Large intestine (tissue), 3 donors: ENCODE measurements at regions not wholly inside any gene's neighbourhood (a gene's known extent, or its start where the extent isn't known, plus 50 kb on each side); places are given as distances from the start of the nearest gene placed in this dataset.
"Not testable (repeated sequence)": the region's sequence is repeated elsewhere in the genome, so short reads cannot be mapped to it uniquely, and the experiment has no call there.

Experiments
- DNase-seq, 2 donors: peaks; one replicate each; pipeline versions ENCODE4 v3.0.0 to v3.0.0-alpha.2; 2013
- H3K27ac ChIP-seq: one replicate; pipeline ENCODE4 v1.5.1; 2013; ENCODE audit warnings: low read length
- H3K27me3 ChIP-seq: 2 replicates; pipeline ENCODE4 v1.6.1; 2013; ENCODE audit warnings: low read length; ENCODE audit not compliant: control insufficient read depth, insufficient read depth
- H3K36me3 ChIP-seq: 2 replicates; pipeline ENCODE4 v1.6.1; 2013; ENCODE audit warnings: low read length; ENCODE audit not compliant: control insufficient read depth, insufficient read depth
- H3K4me1 ChIP-seq: one replicate; pipeline ENCODE4 v1.6.1; 2013; ENCODE audit warnings: low read length; ENCODE audit not compliant: control insufficient read depth, insufficient read depth
- H3K4me3 ChIP-seq: one replicate; pipeline ENCODE4 v1.5.1; 2013; ENCODE audit warnings: low read length
- H3K9me3 ChIP-seq: one replicate; pipeline ENCODE4 v1.6.1; 2013; ENCODE audit warnings: mild to moderate bottlenecking, low read depth, low read length, moderate library complexity; ENCODE audit not compliant: control insufficient read depth
- WGBS: methylation state at CpG from one replicate; pipeline ENCODE4 v1.1.5; 2013; ENCODE audit warnings: low lambda C conversion rate; ENCODE audit not compliant: insufficient coverage; 5-methylcytosine and 5-hydroxymethylcytosine counted together

DNA sequence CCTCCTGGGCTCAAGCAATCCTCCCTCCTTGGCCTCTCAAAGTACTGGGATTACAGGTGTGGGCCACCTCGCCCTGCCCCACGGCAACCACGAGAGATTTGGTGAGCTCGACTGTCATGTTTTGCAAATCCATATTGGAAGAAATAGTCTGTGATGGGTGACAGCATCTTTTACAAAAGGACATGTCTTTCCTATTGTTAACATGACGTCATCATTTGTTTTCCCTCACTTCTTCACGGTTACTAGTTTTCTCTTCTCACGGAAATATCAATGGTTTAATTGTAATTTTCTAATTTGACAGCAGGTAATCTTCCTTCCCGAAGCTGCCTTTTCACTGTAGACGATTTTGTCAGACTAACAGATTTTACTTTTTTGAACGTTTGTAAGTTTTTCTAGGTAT, 110.8 kb upstream of the GREM2 start:
- Histone ChIP-seq H3K36me3 (no peaks in the 10 kb centered on the region), H3K4me1 (no peaks in the 10 kb centered on the region), H3K27me3 (no peaks in the 10 kb centered on the region), H3K27ac (no peak overlapping the region), H3K9me3 (peaks cover 3% of the 10 kb centered on the region), H3K4me3 (no peak overlapping the region)
- 100% methylated on average over 4 of the region's 10 CpGs for WGBS
- DNase-seq: no peak

DNA sequence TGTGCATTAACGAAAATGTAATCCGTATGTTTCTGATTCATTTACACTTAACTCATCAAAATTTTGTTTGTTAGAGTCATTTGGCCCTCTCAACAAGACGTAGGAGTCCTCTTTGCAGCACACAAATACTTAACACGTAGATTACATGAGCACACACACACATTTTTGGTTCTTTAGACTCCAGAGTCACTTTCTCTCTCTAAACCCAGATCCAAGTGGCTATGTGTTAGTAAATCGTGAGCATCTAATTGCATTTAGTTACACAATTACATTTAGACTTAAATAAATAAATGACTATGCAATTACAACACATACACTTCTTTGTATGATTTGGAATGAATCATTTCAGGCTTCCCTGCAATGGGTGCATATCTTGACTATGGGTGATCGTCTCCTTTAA, 109.0 kb upstream of the GREM2 start:
- 67% methylated on average over 1 of the region's 6 CpGs for WGBS
- Histone ChIP-seq H3K36me3 (no peaks in the 10 kb centered on the region), H3K27ac (no peak overlapping the region), H3K9me3 (no peaks in the 10 kb centered on the region), H3K4me1 (no peaks in the 10 kb centered on the region), H3K4me3 (no peak overlapping the region), H3K27me3 (no peaks in the 10 kb centered on the region)
- DNase-seq: no peak

DNA sequence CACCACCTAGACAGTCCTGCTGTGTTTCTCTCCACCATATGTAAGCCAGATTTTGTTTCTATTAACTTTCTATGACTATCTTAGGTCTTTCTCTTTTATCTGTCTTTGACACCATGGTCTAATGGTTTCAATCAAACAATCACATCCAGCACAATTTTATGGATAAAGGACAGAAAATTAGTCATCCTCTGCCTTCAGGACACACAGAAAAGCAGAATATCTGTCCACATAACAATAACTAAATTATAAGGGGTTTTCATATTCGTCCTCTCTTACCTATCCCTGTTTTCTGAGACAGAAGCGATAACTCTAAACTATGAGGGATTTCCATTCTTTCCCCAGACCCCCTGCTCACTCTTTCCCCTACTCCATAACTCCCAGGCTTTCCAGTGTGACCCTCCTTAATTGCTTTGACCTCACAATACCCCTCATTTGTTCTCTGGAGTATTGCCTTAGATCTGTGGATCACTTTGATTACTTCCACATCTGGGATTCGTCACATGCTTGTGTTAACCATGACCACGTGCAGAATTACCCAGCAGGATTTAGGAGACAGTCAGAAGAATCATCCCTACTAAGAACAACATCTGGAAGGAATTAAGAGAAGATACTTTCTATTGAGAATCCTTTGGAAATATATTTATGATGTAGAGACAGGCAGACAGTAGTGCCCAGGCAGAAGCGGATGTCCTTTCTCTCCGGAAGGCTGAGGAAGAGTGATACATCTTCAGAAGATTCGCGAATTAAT, 108.2 kb upstream of the GREM2 start:
- no peak overlapping the region for H3K4me3 ChIP-seq
- no peak overlapping the region for H3K27ac ChIP-seq
- no peaks in the 10 kb centered on the region for H3K4me1 ChIP-seq
- no peaks in the 10 kb centered on the region for H3K36me3 ChIP-seq
- H3K9me3 ChIP-seq: no peaks in the 10 kb centered on the region
- no peak for DNase-seq
- 92% methylated on average over 6 of the region's 8 CpGs for WGBS
- no peaks in the 10 kb centered on the region for H3K27me3 ChIP-seq

DNA sequence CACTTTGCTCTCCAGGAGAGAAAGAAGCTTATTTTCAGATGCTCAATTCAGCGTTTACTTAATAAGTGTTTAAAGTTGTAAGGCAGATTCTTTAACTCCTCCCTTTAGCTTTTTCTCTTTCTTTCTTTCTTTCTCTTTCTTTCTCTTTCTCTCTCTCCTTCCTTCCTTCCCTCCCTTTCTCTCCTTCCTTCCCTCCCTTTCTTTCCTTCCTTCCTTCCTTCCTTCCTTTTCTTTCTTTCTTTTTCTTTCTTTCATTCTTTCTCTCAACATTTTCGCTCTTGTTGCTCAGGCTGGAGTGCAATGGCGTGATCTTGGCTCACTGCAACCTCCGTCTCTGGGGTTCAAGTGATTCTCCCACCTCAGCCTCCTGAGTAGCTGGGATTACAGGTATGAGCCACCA, 104.6 kb upstream of the GREM2 start:
- not testable (repeated sequence) for DNase-seq, H3K36me3 ChIP-seq, H3K4me1 ChIP-seq, H3K4me3 ChIP-seq, H3K27me3 ChIP-seq, H3K27ac ChIP-seq, H3K9me3 ChIP-seq
- 90% methylated on average over 3 of the region's 4 CpGs for WGBS

DNA sequence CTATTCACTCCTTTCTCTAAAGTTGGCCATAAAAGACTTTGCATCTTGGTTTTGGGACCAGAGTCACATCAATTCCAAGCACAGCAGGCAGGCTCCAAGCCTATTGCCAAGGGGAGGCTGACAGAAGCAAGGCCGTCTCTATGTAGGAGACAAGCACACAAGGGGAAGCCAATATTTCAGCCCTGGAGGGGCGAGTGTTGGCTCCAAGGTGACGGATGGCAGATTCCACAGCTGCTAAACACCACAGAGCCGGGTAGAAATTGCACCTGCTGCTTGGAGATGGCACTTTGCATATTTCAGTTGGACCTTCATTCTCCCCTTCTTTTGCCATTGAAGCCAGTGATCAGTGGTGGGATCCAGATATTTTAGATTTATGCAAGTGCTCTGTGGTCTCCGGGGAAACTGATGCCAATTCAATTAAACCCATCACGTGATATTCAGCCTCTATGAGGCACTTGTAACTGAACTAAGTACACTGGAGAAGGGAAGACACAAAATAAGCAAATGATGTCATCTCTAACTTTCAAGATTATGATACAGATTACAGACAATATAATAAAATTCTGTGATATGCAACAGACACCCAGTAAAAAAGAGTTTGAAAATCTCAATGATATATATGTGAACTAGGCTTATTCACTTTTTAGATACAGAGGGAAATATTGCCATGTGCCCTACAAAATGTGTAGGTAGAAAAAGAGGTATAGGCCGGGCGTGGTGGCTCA, 102.8 kb upstream of the GREM2 start:
- Histone ChIP-seq H3K4me3 (no peak overlapping the region), H3K27ac (no peak overlapping the region), H3K4me1 (no peaks in the 10 kb centered on the region), H3K9me3 (no peaks in the 10 kb centered on the region), H3K27me3 (peaks cover 2% of the 10 kb centered on the region), H3K36me3 (no peaks in the 10 kb centered on the region)
- 93% methylated on average over 3 of the region's 8 CpGs for WGBS
- no peak for DNase-seq

- Histone ChIP-seq H3K27ac (no peak overlapping the region), H3K4me1 (no peaks in the 10 kb centered on the region), H3K4me3 (no peak overlapping the region), H3K27me3 (peaks cover 2% of the 10 kb centered on the region), H3K36me3 (no peaks in the 10 kb centered on the region), H3K9me3 (no peaks in the 10 kb centered on the region)
- no peak for DNase-seq
- 89% methylated on average over 3 of the region's 7 CpGs for WGBS
Measured at GRCh38 chr1:240712014-240712731, 100.2 kb upstream of the GREM2 start.

- no peak for DNase-seq
- Histone ChIP-seq H3K27ac (no peak overlapping the region), H3K27me3 (peaks cover 2% of the 10 kb centered on the region), H3K36me3 (no peaks in the 10 kb centered on the region), H3K4me1 (no peaks in the 10 kb centered on the region), H3K9me3 (no peaks in the 10 kb centered on the region), H3K4me3 (no peak overlapping the region)
- WGBS: 83% methylated on average over 2 of the region's 9 CpGs
Measured at GRCh38 chr1:240711020-240711419, 99.1 kb upstream of the GREM2 start.

DNA sequence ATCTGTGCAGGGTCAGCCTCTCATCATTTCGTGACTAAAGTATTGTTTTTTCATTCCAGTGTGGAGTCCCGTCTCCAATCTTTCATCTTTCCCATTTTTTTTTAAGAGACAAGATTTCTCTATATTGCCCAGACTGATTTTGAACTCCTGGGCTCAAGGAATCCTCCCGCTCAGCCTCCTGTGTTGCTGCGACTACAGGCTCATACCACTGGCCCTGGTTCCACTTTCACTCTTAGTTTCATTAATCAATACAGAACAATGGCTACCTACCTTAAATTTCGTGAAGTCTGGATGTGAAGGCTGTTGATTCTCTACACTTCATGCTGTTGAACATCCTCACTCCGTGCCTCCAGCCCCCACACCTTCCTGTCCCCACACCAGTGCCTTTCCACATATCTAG, 97.7 kb upstream of the GREM2 start:
- Histone ChIP-seq H3K4me3 (no peak overlapping the region), H3K27me3 (peaks cover 2% of the 10 kb centered on the region)
- WGBS: 76% methylated on average over 2 of the region's 6 CpGs

GRCh38 chr1:240706150-240706935, 94.4 kb upstream of the GREM2 start:
- H3K9me3 ChIP-seq: no peaks in the 10 kb centered on the region
- H3K4me3 ChIP-seq: no peak overlapping the region
- H3K4me1 ChIP-seq: no peaks in the 10 kb centered on the region
- H3K27me3 ChIP-seq: peaks cover 2% of the 10 kb centered on the region
- WGBS: no CpG with 5 or more reads among the region's 7 CpGs
- no peak overlapping the region for H3K27ac ChIP-seq
- DNase-seq: no peak
- H3K36me3 ChIP-seq: no peaks in the 10 kb centered on the region

More for the DNA sequence above, 97.7 kb upstream of the GREM2 start:
- no peaks in the 10 kb centered on the region for H3K4me1 ChIP-seq
- no peaks in the 10 kb centered on the region for H3K9me3 ChIP-seq
- no peak overlapping the region for H3K27ac ChIP-seq
- DNase-seq: no peak
- H3K36me3 ChIP-seq: no peaks in the 10 kb centered on the region

GRCh38 chr1:240705579-240705978, 93.6 kb upstream of the GREM2 start:
- no peaks in the 10 kb centered on the region for H3K36me3 ChIP-seq
- 80% methylated on average over 2 of the region's 3 CpGs for WGBS
- H3K27me3 ChIP-seq: no peaks in the 10 kb centered on the region
- H3K4me1 ChIP-seq: no peaks in the 10 kb centered on the region
- H3K9me3 ChIP-seq: no peaks in the 10 kb centered on the region
- no peak overlapping the region for H3K27ac ChIP-seq
- DNase-seq: no peak
- no peak overlapping the region for H3K4me3 ChIP-seq
